GM18861 (cell line): ENCODE measurements at regions not wholly inside any gene's neighbourhood (a gene's known extent, or its start where the extent isn't known, plus 50 kb on each side); places are given as distances from the start of the nearest gene placed in this dataset.
"Not testable (repeated sequence)": the region's sequence is repeated elsewhere in the genome, so short reads cannot be mapped to it uniquely, and the experiment has no call there.

Experiments used
- ATAC-seq: cut with Tn5 transposase; IDR thresholded peaks from one replicate; pipeline ENCODE4 v1.9.1; 2021; ENCODE audit not compliant: unreplicated experiment

DNA sequence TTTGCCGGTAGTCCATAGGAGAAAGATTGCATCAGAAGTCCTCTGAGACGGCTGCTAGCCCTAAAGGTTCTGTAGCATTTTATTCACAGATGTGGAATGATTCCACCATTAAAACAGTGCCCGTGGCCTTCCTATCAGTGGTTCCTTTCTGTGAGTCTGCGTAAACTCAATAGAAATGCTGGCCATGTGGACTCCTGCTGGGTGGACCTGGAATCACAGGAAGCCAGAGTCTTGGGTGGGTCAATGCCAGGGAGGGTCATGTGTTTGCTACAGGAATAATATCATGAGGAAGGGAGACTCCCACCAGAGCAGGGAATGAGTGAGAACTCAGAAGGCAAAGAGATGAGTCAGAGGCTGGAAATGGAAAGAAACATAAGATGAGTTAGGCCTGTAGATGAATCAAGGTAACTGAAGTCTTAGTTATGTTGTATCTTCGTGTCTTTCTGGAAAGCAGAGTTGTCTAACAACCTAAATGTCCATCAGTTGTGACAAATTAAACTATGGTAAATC lies 410.4 kb upstream of the AUTS2 start:
- no peak for ATAC-seq

DNA sequence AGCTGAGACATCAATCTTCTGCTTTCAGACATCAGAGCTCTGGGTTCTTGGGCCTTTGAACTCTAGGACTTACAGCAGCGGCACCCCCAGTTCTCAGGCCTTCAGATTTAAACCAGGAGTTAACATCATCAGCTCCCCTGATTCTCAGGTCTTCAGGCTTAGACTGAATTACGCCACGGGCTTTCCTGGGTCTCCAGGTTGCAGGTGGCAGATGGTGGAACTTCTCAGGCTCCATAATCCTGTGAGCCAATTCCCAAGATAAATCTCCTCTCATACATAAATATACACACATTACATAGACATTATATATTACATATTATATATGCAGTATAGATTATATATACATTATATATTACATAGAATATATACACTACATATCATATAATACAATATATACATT lies 408.9 kb upstream of the AUTS2 start:
- ATAC-seq = no peak

DNA sequence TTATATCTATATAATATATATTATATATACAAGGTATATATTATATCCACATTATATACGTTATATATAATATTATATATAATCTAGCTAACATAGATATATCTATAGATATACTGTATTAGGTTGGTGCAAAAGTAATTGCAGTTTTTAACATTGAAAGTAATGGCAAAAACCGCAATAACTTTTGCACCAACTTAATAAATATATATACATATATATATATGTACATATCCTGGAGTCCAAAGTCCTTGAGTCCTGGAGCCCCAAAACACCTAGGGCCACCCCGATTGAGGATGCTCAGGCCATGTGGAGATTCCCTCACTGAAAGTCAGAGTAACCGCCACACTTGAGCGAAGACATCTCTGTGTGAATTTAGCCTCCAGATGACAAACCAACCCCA lies 408.2 kb upstream of the AUTS2 start:
- ATAC-seq = no peak

DNA sequence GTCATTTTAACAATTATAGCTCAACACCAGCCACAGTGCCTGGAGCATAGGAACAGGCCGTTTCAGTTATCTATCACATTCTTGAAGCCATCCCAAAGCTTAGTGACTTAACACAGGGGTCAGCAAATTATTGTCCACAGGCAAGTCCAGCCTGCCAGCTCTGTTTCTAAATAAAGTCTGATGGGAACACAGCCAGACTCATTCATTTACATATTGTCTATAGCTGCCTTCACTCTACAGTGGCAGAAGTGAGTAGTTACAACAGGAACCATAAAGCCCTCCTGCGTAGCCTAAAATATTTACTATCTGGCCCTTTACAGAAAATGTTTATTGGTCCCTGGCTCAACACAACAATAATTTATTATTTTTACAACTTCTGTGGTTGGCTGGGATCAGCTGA lies 407.5 kb upstream of the AUTS2 start:
- no peak for ATAC-seq

DNA sequence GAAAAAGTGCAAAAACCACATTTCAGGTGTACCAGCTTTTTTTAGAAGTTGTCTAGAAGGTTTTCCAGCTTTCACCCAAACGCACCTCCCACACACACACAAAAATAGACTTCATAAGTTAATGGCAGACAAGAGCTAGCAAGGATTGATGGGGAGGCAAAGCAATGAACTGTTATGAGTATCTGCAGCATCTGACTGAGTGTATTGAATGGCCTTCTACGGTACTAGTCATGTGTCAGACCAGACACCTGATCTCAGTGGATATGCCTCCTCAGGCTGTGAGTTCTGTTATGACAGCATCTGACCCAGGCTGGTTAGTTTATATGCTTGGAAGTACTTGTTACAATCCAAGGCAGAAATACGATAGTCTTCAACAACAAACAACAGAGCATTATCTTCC lies 406.1 kb upstream of the AUTS2 start:
- ATAC-seq = no peak

DNA sequence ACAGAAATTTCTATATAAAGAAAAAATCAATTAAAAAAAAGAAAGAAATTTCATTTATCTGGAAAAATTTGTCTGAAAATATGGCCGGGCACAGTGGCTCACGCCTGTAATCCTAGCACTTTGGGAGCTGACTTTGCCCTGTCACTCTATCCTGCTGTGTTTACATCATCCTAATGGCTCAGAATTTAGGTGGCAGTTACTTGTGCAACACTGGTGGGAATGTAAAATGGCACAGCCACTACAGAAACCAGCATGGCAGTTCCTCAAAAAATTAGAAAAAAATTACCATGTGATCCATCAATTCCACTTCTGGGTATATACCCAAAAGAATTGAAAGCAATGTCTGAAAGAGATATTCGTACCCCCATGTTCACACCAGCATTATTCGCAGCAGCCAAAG lies 405.2 kb upstream of the AUTS2 start:
- no peak for ATAC-seq

DNA sequence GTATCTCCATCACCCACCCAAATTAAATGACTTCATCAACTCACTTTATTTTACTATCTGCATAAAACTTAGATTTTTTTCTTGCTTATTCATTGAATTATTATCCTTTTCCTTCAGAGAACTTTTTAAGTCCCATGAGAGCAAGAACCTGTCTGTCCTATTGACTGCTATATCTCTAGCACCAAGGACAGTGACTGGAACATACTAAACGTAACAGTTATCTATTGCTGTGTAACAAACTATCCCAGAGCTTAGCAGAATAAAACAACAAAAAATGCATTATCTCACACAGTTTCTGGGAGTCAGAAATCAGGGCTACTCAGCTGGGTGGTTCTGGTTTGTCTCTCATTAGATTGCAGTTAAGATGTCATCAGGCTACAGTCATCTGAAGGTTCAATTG lies 401.7 kb upstream of the AUTS2 start:
- ATAC-seq = no peak

DNA sequence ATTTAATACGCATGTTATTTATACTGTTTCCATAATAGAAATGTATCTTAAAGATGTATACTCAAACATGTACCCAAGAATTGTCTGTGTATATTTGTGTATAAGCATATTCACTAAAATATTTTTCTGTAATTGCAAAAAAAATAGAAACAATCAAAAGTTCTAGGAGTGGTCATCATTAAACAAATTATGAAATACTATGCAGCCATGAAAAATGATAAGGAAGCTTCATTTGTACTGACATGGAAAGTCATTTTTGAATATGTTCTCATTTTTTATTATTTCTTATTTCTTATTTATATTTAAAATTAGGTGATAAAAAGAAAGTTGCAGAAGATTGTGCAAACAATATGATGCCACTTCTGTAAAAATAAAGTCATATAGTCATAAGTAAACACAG lies 400.0 kb upstream of the AUTS2 start:
- ATAC-seq = no peak

DNA sequence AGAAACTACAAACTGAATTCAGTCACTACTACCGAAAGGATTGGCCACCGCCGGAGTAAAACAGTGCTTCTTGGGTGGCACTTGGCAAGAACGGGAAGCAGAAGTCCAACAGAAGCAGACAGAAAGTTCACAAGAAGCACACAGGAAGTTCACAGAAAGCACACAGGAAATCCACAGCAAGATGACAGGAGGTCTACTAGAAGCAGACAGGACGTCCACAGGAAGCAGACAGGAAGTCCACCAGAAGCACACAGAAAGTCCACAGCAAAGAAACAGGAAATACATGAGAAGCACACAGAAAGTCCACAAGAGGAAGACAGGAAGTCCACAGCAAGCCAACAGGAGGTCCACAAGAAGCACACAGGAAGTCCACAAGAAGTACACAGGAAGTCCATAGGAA lies 399.2 kb upstream of the AUTS2 start:
- no peak for ATAC-seq

DNA sequence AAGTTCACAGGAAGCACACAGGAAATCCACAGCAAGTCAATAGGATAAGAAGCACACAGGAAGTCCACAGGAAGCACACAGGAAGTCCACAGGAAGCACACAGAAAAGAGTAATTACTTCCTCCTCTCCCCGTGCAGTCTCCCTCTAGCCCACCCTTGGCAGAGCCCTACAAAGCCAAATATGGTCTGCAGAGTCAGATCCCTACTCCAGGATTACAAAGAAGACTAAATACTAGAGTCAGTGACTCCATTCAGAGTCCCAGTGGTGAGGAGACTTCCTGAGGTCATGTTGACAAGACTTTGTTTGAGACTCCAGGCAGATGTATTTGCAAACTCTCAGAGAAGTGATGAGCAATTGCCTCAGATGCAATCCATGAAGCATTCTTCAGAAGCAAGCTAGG lies 398.6 kb upstream of the AUTS2 start:
- ATAC-seq = no peak

DNA sequence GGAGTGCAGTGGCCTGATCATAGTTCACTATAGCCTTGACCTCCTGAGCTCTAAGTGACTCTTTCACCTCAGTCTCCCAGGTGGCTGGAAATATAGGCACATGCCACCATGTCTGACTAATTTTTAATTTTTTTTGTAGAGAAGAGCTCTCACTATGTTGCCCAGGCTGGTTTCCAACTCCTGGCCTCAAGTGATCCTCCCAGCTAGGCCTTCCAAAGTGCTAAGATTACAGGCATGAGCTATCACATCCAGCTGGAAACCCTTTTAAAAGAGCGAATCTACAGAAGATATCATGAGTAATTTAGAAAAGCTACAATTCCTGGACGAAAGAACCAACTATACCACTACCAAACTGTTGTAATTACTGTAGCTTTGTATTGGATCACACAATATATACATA lies 394.4 kb upstream of the AUTS2 start:
- no peak for ATAC-seq

DNA sequence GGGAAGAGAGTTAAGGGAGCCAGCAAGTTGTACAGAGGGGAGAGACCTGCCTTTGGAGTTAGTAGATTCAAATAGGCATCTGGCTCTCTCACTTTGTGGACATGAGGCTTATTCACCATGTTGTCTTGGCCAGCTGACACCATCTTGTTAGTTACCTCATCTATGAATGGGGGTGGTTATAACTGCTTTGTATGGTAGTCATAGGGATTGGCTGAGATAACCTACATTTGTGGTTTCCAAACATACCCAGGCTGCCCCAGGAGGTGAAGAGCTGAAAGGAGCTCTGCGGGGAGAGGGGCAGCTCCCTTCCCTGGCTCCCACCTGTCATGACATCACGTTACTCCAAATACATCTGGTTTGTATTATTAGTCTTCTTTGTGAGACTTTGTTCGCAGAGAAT lies 393.3 kb upstream of the AUTS2 start:
- no peak for ATAC-seq

DNA sequence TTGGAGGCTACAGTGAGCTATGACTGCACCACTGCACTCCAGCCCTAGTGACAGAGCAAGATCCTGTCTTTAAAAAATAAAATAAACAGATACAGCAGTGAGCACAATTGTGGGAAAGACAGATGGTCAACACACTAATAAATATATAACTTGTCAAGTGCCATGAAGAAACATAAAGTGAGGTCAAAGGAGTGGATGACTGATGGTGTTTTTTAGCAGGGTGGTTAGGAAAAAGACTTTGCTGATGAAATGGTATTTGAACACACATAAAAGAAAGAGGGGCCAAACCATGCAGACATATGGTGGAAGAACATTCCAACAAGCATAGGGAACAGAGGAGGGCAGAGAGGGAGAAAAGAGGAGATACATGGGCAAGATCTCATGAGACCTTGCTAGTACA lies 392.7 kb upstream of the AUTS2 start:
- ATAC-seq = no peak

DNA sequence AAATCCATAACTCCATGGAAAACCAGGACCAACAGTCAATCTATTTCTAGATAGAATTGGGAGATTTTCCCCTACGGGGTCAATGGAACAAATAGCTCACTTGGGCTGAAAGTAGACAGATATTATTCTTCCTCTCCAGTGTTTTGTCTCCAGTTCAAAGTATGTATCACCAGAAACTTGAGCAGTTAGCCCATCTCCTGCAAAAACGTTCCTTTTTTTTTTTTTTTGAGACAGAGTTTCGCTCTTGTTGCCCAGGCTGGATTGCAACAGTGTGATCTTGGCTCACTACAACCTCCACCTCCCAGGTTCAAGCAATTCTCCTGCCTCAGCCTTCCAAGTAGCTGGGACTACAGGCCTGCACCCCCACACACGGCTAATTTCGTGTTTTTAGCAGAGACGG lies 390.0 kb upstream of the AUTS2 start:
- no peak for ATAC-seq

DNA sequence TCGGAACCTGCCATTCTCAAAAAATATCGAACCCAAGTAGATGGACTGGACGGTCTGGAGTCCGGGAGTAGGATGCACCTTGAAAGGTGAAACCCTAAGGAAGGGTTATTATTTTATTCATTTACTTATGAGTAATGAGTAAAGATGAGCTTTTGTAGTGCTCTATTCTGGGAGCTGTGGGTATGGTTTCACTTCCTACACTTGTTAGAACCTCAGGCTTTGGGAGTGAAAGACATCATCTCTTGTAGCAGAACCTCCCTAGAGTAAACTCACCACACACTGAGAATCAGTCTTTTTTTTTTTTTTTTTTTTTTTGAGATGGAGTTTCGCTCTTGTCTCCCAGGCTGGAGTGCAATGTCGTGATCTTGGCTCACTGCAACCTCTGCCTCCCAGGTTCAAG lies 389.4 kb upstream of the AUTS2 start:
- ATAC-seq = peak; percentile 81

DNA sequence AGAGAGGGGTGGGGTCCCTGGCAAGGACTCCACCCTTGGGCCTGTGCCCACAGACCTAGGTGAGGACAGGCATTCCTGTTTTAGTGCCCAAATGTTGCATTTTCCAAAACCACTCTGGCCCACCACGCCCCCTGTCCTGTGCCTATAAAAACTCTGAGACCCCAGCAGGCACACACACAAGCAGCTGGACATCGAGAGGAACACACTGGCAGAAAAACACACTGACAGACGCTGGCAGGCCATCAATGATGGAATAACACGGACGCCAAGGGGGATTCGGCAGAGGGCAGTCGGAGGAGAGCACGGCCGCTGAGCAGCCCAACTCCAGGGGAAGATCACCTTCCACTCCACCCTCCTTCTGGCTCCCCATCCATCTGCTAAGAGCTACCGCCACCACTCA lies 386.9 kb upstream of the AUTS2 start:
- no peak for ATAC-seq

DNA sequence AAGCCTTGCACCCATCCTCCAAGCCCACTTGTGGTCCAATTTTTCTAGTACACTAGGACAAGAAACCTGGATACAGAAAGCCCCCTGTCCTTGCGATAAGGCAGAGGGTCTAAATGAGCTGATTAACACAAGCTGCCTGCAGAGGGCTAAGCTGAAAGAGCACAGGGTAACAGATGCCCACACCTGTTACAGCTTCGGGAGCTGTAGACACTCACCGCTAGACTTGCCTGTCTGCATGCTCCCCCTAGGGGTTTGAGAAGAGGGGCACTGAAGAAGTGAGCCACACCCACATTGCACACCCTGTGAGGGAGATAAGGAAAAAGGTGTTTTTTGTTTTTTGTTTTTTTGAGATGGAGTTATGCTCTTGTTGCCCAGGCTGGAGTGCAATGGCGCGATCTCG lies 386.5 kb upstream of the AUTS2 start:
- no peak for ATAC-seq

DNA sequence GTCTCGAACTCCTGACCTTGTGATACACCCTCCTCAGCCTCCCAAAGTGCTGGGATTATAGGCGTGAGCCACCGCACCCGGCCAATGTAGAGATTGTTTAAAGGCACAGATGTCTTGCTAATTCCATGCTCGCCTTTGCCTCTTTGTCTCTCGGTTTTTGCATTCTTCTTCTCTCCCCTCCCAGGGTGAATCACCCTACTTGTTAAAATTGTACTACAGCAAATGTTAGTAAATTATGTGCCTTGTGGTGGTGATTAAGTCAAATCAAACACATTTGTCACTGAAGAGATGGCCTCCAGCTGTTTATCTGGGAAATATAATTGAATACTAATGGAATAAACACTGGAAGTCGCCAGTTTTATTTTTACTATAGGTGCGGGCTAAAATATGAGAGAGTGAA lies 384.4 kb upstream of the AUTS2 start:
- no peak for ATAC-seq

DNA sequence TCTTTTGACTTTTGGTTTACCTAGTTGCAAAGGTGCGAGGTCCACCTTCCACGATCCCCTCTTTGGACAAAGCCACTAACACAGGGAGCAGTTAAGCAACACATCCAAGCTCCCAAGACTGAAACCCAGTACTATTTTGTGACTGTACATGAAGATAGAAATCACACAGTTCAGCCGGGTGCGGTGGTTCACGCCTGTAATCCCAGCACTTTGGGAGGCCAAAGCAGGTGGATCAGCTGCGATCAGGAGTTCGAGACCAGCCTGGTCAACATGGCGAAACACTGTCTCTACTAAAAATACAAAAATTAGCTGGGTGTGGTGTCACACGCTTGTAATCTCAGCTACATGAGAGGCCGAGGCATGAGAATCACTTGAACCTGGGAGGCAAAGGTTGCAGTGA lies 382.8 kb upstream of the AUTS2 start:
- ATAC-seq = not testable (repeated sequence)

DNA sequence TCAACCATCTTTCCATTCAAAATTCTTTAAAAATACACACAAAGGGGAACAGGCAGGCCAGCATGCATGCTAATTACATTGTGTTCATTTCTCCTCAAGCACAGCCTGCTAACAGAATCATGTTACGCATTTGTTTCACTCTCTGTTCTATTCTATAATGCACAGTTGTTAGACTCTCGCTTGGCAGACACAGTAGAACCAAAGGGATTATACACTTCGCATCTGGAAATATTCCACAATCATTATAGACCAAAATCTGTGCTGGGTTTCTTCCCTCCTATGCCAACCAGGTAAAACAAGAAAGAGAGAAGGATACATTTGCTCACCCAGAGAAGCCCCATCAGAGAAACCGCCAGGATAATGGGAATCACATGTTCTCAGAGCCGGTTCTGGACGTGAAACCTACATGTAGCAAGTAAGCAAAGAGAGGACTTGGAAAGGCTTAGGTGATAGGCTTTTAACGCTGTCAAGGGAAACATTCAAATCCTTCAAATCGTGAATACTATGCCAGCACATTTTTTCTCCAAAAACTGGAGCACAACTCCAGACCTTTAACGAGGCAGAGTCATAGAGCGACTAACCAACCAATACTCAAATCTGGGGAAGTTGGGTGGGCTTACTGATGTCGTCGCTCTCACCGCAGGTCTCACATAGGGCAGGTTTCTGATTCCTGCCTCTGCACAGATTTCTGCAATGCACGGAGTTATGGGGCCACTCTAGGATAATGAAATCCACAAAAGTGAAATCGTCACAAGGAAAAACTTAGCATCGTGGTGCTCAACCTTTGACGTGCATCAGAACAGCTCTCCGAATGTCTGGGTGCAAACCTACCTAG lies 380.5 kb upstream of the AUTS2 start:
- no peak for ATAC-seq

DNA sequence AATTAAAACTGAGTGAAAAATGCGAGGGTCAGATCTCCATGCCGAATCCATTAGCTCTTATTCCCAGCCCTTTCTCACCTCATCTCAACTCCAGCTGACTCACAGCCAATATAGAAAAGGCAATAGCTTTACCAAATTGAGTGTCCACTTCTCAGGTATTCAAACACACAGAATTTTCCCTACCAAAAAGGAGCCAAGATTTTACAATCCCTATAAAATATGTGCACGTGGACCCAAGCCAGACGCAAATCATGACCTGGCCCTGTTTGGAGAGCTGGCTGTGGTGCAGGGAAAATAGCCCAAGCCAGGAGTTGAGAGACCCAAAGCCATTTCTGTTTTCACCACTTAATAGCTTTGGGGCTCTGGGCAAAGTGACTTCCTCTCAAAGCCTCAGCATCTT lies 379.7 kb upstream of the AUTS2 start:
- no peak for ATAC-seq

DNA sequence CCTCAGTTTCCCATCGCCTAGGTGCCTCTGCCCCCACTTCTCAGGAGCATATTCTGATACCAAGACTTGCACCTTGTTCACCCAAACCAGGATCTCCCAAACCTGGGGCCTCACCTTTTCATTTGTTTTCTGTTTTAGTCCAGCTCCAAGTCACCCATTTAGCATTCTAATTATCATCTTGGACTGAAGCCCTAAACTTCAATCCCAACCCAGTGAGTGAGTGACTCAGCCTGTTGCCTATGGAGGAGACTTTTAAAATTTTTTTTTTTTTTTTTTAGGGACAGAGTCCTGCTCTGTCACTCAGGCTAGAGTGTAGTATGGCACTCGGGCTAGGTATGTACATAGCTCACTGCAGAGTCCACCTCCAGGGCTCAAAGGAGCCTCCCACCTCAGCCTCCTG lies 378.9 kb upstream of the AUTS2 start:
- no peak for ATAC-seq

DNA sequence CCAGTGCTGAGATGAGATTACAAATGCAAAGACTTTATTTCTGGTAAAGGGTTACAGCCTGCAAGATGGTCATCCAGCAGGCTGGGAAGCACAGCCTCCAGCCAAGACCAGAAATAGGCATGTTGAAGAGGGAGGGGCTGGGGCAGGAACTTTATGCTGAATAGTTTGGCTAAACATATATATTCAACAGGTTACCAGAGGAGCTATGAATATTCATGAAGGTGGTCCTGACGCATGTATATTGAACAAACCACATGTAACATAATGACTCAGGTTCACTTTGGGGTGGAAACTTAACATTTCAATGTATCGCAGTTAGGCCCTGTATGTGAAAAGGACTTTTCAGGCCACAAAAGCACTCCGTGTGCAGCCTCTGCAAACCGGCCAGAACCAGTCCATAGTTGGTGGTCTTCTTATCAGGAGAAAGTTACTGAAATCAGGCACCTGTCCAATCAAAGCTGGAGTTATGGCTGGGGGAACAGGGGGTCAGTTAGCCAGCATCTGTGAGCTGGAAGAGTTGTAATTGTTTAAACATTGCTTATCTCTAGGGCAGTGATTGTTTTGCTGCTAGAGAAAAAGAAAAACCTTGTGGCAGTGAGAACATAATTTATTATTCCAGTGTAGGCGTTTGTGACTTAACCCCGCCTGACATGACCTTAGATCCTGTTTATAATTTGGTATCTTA lies 372.9 kb upstream of the AUTS2 start:
- ATAC-seq = no peak
